Fibroblast of lung (primary cell): ENCODE measurements at regions not wholly inside any gene's neighbourhood (a gene's known extent, or its start where the extent isn't known, plus 50 kb on each side); places are given as distances from the start of the nearest gene placed in this dataset.

Experiments
- EZH2 ChIP-seq: IDR thresholded peaks from 2 replicates; pipeline ENCODE4 v1.5.1; 2012; ENCODE audit warnings: low read length, control low read depth, mild to moderate bottlenecking; ENCODE audit errors: missing control alignments
- TF ChIP-seq, protein P1 (sequence below), 2 donors: IDR thresholded peaks in 1 of 2; conservative IDR thresholded peaks in 1 of 2; 1 replicate in 1 of 2; 2 replicates in 1 of 2; pipeline ENCODE4 v1.5.1; 2011 to 2012; ENCODE audit warnings: low read length in 2 of 2, control low read depth in 1 of 2, inconsistent platforms in 1 of 2, low read depth in 1 of 2, mild to moderate bottlenecking in 1 of 2

DNA sequence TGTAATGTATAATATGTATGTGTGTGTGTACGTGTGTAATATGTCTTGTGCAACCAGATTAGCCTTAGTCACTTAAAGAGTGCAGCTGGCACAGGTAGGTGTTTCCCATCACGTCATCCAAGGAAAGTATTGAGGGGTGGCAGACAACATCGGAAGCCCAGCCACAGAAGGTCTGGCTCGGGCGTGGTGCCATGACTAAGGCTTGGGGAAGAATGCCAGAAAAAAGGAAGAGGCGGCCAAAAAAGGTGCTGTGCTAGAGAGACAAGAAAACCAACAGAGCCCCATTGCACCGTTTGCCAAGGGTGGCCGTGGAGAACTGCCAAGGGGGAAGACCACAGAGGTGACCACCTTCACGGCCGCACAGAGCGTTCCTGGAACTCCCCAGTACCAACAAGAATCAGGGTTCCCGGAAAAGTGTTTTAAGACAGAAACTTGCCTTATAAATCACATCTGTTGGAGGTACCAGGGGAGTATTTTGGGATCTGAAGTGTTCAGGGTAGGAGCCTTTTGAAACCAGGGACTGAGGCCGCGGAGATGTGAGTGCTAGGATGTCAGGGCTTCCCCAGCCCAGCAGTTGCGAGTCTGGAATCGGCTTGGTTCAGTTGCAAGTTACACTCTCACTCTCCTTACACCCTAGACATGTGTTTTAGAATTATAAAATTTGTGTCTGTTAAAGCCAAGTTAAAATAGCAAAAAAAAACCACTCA, 131.2 kb upstream of the DYRK2 start:
- TF ChIP-seq, protein P1, sequence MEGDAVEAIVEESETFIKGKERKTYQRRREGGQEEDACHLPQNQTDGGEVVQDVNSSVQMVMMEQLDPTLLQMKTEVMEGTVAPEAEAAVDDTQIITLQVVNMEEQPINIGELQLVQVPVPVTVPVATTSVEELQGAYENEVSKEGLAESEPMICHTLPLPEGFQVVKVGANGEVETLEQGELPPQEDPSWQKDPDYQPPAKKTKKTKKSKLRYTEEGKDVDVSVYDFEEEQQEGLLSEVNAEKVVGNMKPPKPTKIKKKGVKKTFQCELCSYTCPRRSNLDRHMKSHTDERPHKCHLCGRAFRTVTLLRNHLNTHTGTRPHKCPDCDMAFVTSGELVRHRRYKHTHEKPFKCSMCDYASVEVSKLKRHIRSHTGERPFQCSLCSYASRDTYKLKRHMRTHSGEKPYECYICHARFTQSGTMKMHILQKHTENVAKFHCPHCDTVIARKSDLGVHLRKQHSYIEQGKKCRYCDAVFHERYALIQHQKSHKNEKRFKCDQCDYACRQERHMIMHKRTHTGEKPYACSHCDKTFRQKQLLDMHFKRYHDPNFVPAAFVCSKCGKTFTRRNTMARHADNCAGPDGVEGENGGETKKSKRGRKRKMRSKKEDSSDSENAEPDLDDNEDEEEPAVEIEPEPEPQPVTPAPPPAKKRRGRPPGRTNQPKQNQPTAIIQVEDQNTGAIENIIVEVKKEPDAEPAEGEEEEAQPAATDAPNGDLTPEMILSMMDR (conservative IDR thresholded peaks at IDR 0.05 in 1 of 2, IDR thresholded peaks at IDR 0.05 in 1 of 2; ENCODE audit: low read depth in 1 of 2, low read length in 2 of 2) = no peak
- no peak for TF ChIP-seq EZH2
